Astrocyte of the cerebellum (primary cell): ENCODE measurements at regions not wholly inside any gene's neighbourhood (a gene's known extent, or its start where the extent isn't known, plus 50 kb on each side); places are given as distances from the start of the nearest gene placed in this dataset.

ENCODE experiments used
- DNase-seq: peaks from one replicate; pipeline ENCODE4 v3.0.0-alpha.2; 2011; ENCODE audit warnings: low read depth
- H3K4me3 ChIP-seq: 2 replicates; pipeline ENCODE4 v1.5.1; 2011; ENCODE audit warnings: mild to moderate bottlenecking, low read depth, low read length, moderate library complexity
- in situ Hi-C: cut with HindIII; loops from 2 replicates; pipeline ENCODE4 v1.10.0; 2017; ENCODE audit warnings: low sequenced_read_pairs
- TF ChIP-seq, protein P1 (sequence below): IDR thresholded peaks from 2 replicates; pipeline ENCODE4 v1.5.1; 2012; ENCODE audit warnings: low read length, low read depth, moderate library complexity, mild to moderate bottlenecking; ENCODE audit errors: missing control alignments

GRCh38 chr4:128697323-128697722 lies 112.2 kb upstream of the JADE1 start:
- in situ Hi-C loops = no loop called here
- no peak overlapping the region for H3K4me3 ChIP-seq
- no peak for DNase-seq
- TF ChIP-seq, protein P1, sequence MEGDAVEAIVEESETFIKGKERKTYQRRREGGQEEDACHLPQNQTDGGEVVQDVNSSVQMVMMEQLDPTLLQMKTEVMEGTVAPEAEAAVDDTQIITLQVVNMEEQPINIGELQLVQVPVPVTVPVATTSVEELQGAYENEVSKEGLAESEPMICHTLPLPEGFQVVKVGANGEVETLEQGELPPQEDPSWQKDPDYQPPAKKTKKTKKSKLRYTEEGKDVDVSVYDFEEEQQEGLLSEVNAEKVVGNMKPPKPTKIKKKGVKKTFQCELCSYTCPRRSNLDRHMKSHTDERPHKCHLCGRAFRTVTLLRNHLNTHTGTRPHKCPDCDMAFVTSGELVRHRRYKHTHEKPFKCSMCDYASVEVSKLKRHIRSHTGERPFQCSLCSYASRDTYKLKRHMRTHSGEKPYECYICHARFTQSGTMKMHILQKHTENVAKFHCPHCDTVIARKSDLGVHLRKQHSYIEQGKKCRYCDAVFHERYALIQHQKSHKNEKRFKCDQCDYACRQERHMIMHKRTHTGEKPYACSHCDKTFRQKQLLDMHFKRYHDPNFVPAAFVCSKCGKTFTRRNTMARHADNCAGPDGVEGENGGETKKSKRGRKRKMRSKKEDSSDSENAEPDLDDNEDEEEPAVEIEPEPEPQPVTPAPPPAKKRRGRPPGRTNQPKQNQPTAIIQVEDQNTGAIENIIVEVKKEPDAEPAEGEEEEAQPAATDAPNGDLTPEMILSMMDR = no peak

- H3K4me3 ChIP-seq = no peak overlapping the region
- no peak for DNase-seq
- TF ChIP-seq, protein P1 = no peak
- in situ Hi-C loops = no loop called here
Observed at GRCh38 chr4:128690011-128690410, 119.5 kb upstream of the JADE1 start.

- TF ChIP-seq, protein P1 = no peak
- in situ Hi-C loops = no loop called here
- no peak overlapping the region for H3K4me3 ChIP-seq
- DNase-seq = no peak
Observed at GRCh38 chr4:128688846-128689437, 120.6 kb upstream of the JADE1 start.

DNA sequence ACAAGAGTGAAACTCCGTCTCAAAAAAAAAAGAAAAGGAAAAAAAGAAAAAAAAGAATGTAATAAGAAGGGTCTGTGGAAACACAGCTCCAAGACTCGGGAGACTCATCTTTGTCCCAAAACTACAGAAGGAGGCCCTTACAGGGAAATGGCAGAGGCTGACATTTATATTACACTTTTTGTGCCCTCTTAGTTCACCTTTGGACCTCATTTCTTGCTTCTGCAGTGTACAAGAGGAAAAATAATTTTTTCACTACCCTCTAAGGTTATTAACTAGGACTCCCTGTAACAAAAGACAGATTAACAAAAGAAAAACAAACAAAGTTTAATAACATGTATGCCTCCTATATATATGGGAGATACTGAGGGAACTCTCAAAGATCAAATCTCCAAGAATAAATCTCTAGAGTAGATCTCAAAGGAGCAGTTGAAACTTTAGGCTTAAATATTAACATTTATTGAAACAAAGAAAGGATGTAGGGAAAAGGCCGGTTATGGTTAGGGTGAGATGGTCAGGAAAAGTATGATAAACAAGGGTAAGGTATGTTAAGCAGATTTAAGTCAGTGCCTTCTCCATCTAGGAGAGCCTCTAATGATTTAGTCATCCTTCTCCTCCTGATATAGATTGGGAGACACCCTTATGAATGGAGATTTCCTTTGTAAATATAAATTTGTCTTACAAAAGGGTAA lies 121.3 kb upstream of the JADE1 start:
- DNase-seq = no peak
- in situ Hi-C loops = no loop called here
- TF ChIP-seq, protein P1 = no peak
- H3K4me3 ChIP-seq = no peak overlapping the region

DNA sequence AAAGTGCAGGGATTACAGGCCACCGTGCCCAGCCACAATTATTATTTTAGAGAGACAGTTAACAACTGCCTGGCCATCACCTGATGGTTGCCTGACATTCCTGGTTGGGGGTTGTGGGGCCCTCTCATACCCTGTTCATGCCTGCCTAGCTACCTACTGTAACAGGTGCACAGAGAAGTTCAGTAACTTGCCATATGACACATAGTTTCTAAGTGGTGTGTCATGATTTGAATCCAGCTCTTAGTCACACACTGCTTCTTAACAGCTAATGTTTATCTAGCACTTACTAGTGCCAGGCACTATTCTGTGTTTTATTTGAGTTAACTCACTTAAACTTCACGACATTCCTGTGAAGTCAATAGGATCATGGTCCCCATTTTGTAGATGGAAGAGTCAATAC lies 122.7 kb upstream of the JADE1 start:
- in situ Hi-C loops = no loop called here
- TF ChIP-seq, protein P1 = no peak
- no peak overlapping the region for H3K4me3 ChIP-seq
- no peak for DNase-seq

- TF ChIP-seq, protein P1 = no peak
- in situ Hi-C loops = no loop called here
- no peak overlapping the region for H3K4me3 ChIP-seq
- DNase-seq = no peak
Observed at GRCh38 chr4:128686032-128686465, 123.5 kb upstream of the JADE1 start.
